ENCODE measurements at regions not wholly inside any gene's neighbourhood (a gene's known extent, or its start where the extent isn't known, plus 50 kb on each side); places are given as distances from the start of the nearest gene placed in this dataset.
A peak's percentile ranks its signal among the peaks of the same experiment; 100 is the strongest.

- Histone ChIP-seq H3K36me3 (no peaks in the 10 kb centered on the region), H3K9me3 (peaks cover 0 to 6% of the 10 kb centered on the region in 2 donors), H3K4me1 (peaks cover 17 to 33% of the 10 kb centered on the region in 2 donors), H3K4me3 (peak overlapping the region in 1 of 2 donors; percentile 6), H3K27ac (peak overlapping the region; percentile 79 to 84), H3K27me3 (no peaks in the 10 kb centered on the region)
- DNase-seq (ENCODE audit: low spot score in 2 of 2) = peak in 1 of 2 donors; percentile 87
- TF ChIP-seq, protein P1, sequence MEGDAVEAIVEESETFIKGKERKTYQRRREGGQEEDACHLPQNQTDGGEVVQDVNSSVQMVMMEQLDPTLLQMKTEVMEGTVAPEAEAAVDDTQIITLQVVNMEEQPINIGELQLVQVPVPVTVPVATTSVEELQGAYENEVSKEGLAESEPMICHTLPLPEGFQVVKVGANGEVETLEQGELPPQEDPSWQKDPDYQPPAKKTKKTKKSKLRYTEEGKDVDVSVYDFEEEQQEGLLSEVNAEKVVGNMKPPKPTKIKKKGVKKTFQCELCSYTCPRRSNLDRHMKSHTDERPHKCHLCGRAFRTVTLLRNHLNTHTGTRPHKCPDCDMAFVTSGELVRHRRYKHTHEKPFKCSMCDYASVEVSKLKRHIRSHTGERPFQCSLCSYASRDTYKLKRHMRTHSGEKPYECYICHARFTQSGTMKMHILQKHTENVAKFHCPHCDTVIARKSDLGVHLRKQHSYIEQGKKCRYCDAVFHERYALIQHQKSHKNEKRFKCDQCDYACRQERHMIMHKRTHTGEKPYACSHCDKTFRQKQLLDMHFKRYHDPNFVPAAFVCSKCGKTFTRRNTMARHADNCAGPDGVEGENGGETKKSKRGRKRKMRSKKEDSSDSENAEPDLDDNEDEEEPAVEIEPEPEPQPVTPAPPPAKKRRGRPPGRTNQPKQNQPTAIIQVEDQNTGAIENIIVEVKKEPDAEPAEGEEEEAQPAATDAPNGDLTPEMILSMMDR (IDR thresholded peaks at IDR 0.05) = peak in 2 of 3 experiments; percentile 16 to 45
- intact Hi-C loops (cut with DNase I) = loop anchor here (2.0 to 5.0 kb wide), 5 partner anchors 36 to 216 kb away; partner anchors contain the start of gene ETS2
These were observed 160.2 kb downstream of the PSMG1 start for GRCh38 chr21:39022863-39023693.

GRCh38 chr21:39022466-39022862, 160.8 kb downstream of the PSMG1 start:
- DNase-seq (ENCODE audit: low spot score in 2 of 2) = no peak
- TF ChIP-seq, protein P1 (IDR thresholded peaks at IDR 0.05) = no peak
- intact Hi-C loops (cut with DNase I) = loop anchor here (2.0 to 5.0 kb wide), 5 partner anchors 35 to 215 kb away; partner anchors contain the start of gene ETS2

GRCh38 chr21:39022035-39022434, 161.2 kb downstream of the PSMG1 start:
- H3K9me3 ChIP-seq = no peaks in the 10 kb centered on the region
- H3K4me3 ChIP-seq = no peak overlapping the region
- DNase-seq (ENCODE audit: low spot score in 2 of 2) = no peak
- peaks cover 17 to 33% of the 10 kb centered on the region in 2 donors for H3K4me1 ChIP-seq
- H3K27me3 ChIP-seq = no peaks in the 10 kb centered on the region
- TF ChIP-seq, protein P1 (IDR thresholded peaks at IDR 0.05) = no peak
- peak overlapping the region; percentile 79 to 84 for H3K27ac ChIP-seq
- intact Hi-C loops (cut with DNase I) = loop anchor here (2.0 to 5.0 kb wide), 5 partner anchors 35 to 215 kb away; partner anchors contain the start of gene ETS2
- no peaks in the 10 kb centered on the region for H3K36me3 ChIP-seq

More at GRCh38 chr21:39022466-39022862, 160.8 kb downstream of the PSMG1 start:
- Histone ChIP-seq H3K4me1 (peaks cover 17 to 33% of the 10 kb centered on the region in 2 donors), H3K27me3 (no peaks in the 10 kb centered on the region), H3K27ac (peak overlapping the region; percentile 79 to 84), H3K9me3 (peaks cover 0 to 1% of the 10 kb centered on the region in 2 donors), H3K36me3 (no peaks in the 10 kb centered on the region), H3K4me3 (no peak overlapping the region)

DNA sequence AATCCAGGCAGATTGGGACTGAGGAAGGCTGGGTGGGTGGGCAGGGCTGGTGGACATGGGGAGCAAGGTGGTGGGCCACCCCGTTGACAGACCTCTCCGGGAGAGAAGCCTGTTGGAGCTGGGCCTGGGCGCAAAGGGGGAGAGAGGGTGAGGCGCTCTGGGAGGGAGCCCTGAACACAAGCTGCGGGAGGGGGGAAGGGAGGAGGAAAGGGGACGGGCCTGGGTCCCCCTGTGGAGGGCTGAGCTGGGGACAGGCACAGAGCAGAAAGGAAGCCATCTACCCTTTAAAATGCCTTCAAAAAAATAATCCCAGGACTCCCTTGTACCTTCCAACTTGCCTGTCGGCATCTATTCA, 161.8 kb downstream of the PSMG1 start:
- intact Hi-C loops (cut with DNase I) = loop anchor here (5.0 kb wide), 4 partner anchors 34 to 214 kb away; partner anchors contain the start of gene ETS2
- TF ChIP-seq, protein P1 (IDR thresholded peaks at IDR 0.05) = no peak

DNA sequence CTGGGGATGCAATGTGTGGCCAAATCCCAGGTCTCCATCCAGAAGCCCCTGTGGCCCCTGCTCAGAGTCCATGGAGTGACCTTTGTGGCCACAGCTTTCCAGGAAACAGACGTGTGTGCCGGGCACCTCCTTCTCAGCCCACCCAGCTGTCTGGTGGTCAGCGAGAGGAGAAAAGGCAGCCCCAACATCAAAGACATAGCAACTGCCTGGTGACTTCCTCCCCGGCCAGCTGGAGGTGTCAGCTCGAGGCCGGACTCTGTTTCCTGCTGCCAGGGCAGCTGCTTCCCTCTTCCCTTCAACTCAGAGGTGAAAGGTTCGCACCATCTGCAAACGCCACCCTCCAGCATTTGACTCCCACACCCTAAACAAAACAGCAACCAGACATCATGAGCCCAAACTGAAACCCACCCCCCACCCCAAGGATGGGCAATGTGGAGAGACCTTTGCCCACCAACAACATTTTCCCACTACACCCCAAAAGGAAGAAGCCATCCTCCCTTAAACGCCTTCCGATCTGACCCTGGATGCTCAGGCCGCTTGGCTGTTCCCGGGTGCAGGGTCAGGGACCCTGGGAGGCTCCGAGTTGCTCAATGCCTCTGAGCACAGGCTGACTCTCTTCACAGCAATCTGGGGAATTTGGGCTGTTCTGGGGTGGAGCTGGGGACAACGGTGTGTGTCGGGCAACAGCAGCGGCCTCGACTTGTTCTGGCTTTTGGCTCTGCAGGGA, 162.3 kb downstream of the PSMG1 start:
- H3K36me3 ChIP-seq = no peaks in the 10 kb centered on the region
- peak in 1 of 2 donors; percentile 82 for DNase-seq (ENCODE audit: low spot score in 2 of 2)
- H3K4me1 ChIP-seq = peaks cover 17 to 33% of the 10 kb centered on the region in 2 donors
- no peak overlapping the region for H3K4me3 ChIP-seq
- no peaks in the 10 kb centered on the region for H3K9me3 ChIP-seq
- H3K27me3 ChIP-seq = no peaks in the 10 kb centered on the region
- TF ChIP-seq, protein P1 (IDR thresholded peaks at IDR 0.05) = no peak
- peak overlapping the region; percentile 10 to 84 for H3K27ac ChIP-seq
- intact Hi-C loops (cut with DNase I) = loop anchor here (5.0 kb wide), 4 partner anchors 34 to 214 kb away; partner anchors contain the start of gene ETS2

More for the DNA sequence above, 161.8 kb downstream of the PSMG1 start:
- H3K9me3 ChIP-seq = no peaks in the 10 kb centered on the region
- H3K4me3 ChIP-seq = peak overlapping the region in 1 of 2 donors; percentile 15
- DNase-seq (ENCODE audit: low spot score in 2 of 2) = no peak
- H3K27ac ChIP-seq = peak overlapping the region; percentile 79 to 84
- no peaks in the 10 kb centered on the region for H3K36me3 ChIP-seq
- no peaks in the 10 kb centered on the region for H3K27me3 ChIP-seq
- H3K4me1 ChIP-seq = peaks cover 17 to 33% of the 10 kb centered on the region in 2 donors
